UCSD-AML1 (cell line): ENCODE measurements at regions not wholly inside any gene's neighbourhood (a gene's known extent, or its start where the extent isn't known, plus 50 kb on each side); places are given as distances from the start of the nearest gene placed in this dataset.

Source experiments
- DNase-seq: peaks from one replicate; lab custom pipeline; 2025; ENCODE audit not compliant: unreplicated experiment; lab: John Stamatoyannopoulos, UW

- no peak for DNase-seq
Observed at GRCh38 chr14:34025325-34026017, 74.6 kb upstream of the EGLN3 start.

DNA sequence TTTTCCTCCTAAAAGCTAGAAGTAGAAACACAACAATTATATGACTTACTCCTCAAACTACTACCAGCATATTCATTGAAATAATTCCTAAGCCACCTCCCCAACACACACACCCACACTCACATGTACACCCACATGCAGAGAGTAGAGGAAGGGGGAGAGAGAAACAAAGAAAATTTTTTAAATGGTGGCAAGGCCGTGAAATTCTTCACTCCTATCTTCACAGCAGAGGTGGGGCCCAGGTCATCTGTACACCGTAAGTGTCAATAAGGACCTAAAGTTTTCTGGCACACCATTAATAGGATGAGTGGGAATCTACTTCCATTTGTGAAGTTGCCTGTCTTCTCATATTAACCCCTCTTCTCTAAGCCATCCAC lies 73.9 kb upstream of the EGLN3 start:
- no peak for DNase-seq

DNA sequence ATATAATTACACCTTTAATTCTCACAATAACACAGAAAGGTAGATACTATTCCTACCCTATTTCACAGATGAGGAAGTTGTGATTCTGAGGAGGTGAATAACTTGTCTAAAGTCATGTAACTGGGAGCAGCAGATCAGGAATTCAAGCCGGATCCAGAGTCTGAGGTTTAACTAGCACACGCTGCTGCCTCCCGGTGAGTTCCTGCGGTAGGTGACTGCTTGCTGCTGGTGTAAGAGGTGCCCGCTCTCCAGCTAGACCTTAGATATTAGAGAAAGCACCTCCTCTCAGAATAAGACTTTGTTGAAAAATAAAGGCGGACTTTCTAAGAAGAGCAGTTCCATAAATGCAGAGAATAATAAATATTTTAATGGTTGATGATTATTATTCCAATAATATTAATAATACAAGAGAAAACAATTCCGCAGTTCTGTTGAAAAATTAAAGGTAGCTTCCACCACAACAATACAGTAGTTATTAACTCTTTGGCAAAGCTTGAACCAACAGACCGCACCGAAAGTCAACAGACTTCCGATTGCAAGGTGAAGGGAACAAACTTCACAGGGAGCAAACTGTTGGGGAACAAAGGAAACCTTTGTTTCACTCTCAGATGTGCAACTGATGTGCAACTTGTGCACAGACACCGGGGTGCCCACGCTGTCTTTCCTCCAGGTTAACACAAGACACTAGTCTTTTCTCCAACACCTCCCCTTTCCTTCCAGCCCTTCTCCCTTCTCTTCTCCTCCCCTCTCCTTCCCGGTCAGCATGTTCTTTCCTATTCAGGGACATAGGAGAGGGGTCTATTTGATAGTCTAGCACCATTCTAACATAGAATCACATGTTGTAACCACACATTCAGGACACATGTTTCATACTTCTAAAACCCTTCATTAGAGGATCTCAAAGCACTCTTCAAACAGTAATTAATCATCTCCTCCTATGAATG lies 73.2 kb upstream of the EGLN3 start:
- no peak for DNase-seq

GRCh38 chr14:34021096-34021495 lies 70.2 kb upstream of the EGLN3 start:
- DNase-seq, result no peak

DNA sequence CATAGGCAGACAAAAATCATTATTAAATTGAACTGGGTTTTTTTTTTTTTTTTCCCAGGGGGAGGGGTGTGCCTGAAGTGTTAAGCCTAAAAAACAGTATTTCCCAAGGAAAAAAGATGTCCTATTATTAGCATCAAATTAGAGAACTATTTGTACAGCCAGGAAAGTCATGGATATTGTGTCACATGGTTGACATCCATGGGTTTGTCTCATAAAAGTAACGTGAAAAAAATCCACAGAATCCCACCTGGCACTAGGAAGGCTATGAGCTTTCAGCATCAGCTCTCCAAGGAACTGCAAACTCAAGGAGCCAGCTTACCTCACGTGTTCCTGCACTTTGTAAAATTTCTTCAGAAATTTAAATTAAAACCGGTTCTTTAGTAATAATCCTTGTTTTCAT lies 69.1 kb upstream of the EGLN3 start:
- no peak for DNase-seq

- DNase-seq, result no peak
Observed at GRCh38 chr14:34018564-34019244, 67.8 kb upstream of the EGLN3 start.

- DNase-seq, result no peak
Observed at GRCh38 chr14:34018125-34018524, 67.3 kb upstream of the EGLN3 start.

DNA sequence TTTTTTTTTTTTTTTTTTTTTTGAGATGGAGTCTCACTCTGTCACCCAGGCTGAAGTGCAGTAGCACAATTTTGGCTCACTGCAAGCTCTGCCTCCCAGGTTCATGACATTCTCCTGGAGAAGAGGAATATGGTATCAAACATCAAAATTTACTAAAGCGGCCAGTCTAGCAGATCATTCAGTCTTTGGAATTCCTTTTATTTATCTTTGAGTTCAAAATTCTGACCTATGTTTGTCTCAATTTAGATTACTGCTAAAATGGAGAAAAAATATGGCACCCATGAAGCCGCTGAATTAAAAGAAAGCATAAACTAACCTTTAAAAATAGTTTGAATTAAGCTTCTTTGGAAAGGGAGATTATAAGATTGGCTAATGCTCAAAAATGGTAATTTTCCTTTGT lies 64.5 kb upstream of the EGLN3 start:
- DNase-seq, result no peak

DNA sequence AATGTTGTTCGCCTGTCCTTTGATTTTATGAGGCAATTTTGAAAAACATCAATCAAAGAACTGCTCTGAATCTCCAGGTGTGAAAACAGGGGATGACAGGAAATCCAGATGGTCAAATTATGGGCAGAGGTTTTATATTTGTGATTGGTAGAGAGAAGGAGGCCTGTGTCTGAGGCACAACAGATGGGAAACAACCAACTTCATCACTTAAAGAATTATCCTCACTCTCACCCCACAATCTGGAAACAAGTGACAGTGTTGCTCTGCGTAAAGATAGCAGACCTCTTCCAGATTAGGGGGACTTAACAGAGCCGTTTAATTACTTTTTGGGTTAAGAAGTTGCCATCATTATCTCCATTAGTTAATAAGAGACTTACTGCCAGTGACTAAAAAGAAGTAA lies 64.1 kb upstream of the EGLN3 start:
- no peak for DNase-seq

DNA sequence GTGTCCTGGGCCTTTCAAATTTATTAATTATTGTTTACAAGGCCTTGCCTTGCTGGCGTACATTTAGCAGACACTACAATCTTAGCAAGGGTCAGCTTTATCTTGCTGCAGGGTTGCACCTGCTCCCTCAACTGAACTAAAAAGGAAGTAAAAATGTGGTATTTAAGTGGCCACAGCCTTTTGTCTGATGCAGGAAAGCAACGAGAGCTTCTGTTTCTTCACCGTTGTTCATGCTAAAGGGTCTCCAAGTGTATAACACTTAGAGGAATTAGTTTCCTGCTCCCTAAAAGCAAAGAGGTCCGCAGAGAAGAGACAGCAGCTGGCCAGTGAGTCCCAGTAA lies 62.8 kb upstream of the EGLN3 start:
- no peak for DNase-seq

DNA sequence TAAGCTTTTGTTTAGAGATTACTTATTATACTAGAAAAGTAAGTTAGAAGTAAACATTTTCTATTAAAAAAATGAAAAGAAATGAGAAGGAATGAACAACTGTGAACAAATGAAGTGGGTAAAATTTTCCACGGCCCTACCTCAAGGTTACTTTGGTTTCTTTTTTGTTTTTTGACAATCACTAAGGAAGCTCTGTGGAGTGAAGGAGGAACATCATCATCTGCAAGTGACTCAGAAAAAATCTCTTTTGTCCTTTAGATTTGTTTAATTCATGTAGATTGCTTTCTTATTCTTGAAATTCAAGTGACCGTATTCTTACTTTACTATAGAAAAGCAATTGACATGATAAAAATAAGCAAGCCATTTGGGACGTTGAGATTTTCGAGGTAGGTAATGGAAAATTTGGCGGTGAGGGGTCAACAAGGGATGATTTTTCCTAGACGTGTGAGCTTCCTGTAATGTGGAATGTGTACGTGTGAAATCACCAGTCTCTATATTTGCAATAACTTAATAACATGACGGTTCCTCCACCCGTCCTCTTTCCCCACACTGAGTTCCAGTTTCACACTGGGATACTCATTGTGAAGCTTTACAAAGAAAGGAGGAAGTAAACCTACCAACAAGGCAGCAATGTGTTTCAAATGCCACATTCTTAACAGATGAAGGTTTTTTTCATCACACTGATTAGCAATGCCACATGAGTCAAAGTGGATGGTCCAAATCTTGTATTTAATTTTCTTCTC lies 62.3 kb upstream of the EGLN3 start:
- DNase-seq, result no peak

- no peak for DNase-seq
Observed at GRCh38 chr14:34012369-34012768, 61.5 kb upstream of the EGLN3 start.

GRCh38 chr14:34009956-34010355 lies 59.1 kb upstream of the EGLN3 start:
- no peak for DNase-seq

DNA sequence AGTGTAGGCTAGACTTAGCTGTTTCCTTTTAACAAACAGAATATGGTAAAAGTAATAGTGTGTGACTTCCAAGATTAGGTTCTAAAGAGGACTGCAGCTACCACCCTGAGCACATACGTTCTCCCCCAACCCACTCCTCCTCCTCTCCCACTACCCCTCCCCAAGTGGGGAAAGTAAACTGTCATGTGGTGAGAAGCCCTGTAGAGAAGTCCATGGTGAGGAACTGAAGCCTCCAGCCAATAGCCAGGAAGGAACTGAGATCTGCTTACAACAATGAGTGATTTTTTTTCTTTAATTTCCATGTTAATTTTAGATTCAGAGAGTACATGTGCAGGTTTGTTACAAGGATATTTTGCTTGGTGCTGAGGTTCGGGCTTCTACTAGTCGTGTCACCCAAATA lies 57.0 kb upstream of the EGLN3 start:
- DNase-seq, result no peak

DNA sequence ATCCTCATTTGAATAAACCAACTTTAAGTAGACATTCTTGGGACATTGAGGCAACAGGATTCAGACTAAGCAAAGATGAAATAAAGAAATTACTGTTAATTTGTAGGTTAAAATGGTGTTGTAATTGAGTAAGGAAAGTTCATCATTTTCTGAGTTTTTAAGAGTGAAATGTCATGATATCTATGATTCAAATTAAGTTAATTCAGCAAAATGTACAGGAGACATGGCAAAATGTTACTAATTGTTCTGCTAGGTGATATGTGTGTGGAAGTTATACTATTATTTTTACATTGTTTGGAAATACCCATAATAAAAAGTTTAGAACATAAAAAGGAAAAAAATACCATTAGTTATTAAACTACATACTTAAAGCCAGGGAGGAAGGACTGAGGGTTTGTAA lies 55.0 kb upstream of the EGLN3 start:
- DNase-seq, result no peak

DNA sequence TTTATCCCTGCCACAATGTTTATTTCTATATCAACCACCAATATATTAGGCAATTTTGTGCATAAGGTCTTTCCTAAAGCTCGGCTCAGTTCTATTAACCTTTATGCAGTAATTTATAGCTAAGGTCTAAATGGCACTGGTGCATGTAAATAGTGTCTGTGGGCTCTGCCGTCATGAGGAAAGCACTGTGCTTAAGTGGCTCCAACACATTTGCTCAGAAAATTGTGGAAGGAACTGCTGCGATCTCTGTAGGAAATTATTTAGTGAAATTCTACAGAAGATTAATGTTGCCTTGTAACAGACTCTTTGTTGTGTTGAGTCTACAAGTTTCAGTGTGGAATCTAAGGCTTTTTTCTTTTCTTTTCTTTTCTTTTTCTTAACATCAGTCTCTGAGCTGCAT lies 54.0 kb upstream of the EGLN3 start:
- DNase-seq, result no peak

DNA sequence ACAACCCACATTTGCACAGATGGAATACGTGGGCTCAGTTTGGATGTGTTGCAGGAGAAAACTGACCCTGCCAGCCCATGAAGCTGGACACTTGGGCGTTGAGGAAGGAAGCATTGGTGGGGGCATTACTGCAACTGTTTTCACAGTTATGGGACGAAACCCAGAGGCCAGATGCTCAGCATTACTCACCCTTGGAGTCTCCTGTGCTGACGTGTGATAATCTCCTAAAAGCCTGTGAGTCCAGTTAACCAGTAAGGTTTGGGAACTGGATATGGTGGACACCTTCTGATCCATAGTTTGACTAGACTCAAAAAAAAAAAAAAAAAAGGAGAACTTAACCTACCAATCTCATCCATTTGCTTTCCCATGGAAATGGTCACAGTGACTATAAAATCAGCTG lies 52.8 kb upstream of the EGLN3 start:
- DNase-seq, result no peak

DNA sequence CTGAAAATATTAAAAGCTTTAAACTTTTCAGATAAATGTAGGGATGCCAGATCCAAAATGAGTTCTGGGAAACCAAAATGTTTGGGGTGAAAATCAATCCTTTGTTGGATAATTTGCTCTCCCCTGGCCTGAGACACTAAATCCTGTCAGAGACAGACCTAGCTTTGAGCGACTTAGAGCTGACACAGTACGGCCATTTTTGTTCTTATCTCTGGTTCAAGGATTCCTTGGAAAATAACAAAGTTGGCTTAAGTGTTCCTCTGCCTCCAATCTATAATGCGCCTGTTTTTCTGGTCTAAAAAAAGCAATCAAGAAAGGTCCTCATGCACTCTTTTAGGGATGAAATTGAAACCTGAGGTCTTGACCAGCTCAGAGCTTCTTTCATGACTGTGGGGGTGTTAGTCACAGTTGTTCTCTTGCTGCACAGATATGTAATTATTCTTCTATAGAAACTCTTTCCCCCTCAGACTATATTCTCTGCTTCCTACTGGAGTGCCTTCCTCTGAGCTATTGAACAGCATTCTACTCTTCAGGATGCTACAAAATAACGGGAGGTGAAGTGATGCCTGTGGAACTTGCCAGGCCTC lies 52.3 kb upstream of the EGLN3 start:
- DNase-seq, result no peak
